ENCODE measurements at regions not wholly inside any gene's neighbourhood (a gene's known extent, or its start where the extent isn't known, plus 50 kb on each side); places are given as distances from the start of the nearest gene placed in this dataset.

- TF ChIP-seq CTCF (IDR thresholded peaks at IDR 0.05) (no peak), POLR2AphosphoS5 (IDR thresholded peaks at IDR 0.05; ENCODE audit: low read depth, low read length) (no peak), SIN3A (IDR thresholded peaks at IDR 0.05; ENCODE audit: borderline replicate concordance, insufficient read depth, low read depth, low read length) (no peak)
- TF ChIP-seq, protein P1, sequence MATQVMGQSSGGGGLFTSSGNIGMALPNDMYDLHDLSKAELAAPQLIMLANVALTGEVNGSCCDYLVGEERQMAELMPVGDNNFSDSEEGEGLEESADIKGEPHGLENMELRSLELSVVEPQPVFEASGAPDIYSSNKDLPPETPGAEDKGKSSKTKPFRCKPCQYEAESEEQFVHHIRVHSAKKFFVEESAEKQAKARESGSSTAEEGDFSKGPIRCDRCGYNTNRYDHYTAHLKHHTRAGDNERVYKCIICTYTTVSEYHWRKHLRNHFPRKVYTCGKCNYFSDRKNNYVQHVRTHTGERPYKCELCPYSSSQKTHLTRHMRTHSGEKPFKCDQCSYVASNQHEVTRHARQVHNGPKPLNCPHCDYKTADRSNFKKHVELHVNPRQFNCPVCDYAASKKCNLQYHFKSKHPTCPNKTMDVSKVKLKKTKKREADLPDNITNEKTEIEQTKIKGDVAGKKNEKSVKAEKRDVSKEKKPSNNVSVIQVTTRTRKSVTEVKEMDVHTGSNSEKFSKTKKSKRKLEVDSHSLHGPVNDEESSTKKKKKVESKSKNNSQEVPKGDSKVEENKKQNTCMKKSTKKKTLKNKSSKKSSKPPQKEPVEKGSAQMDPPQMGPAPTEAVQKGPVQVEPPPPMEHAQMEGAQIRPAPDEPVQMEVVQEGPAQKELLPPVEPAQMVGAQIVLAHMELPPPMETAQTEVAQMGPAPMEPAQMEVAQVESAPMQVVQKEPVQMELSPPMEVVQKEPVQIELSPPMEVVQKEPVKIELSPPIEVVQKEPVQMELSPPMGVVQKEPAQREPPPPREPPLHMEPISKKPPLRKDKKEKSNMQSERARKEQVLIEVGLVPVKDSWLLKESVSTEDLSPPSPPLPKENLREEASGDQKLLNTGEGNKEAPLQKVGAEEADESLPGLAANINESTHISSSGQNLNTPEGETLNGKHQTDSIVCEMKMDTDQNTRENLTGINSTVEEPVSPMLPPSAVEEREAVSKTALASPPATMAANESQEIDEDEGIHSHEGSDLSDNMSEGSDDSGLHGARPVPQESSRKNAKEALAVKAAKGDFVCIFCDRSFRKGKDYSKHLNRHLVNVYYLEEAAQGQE (IDR thresholded peaks at IDR 0.05; ENCODE audit: insufficient read depth in 1 of 2, low read depth in 2 of 2, low read length in 1 of 2) = no peak
These were observed 368.2 kb upstream of the ARHGEF26 start for GRCh38 chr3:153753035-153753434.

All from Panc1 (cell line).